Gastroesophageal sphincter (tissue), 3 donors: ENCODE measurements at regions not wholly inside any gene's neighbourhood (a gene's known extent, or its start where the extent isn't known, plus 50 kb on each side); places are given as distances from the start of the nearest gene placed in this dataset.

Experiments
- EP300 ChIP-seq: sonication (generic); formaldehyde crosslinking; IDR thresholded peaks from one replicate; pipeline ENCODE4 v1.6.1; 2017; ENCODE audit warnings: antibody characterized with exemption, mild to moderate bottlenecking
- POLR2A ChIP-seq, 2 donors: fragments of 450-650 bp; IDR thresholded peaks; one replicate each; pipeline ENCODE4 v1.6.1; 2017; ENCODE audit warnings: antibody characterized with exemption in 2 of 2, mild to moderate bottlenecking in 2 of 2, moderate library complexity in 1 of 2
- POLR2AphosphoS5 ChIP-seq: sonication (generic); formaldehyde crosslinking; IDR thresholded peaks from one replicate; pipeline ENCODE4 v1.6.1; 2017; ENCODE audit warnings: antibody characterized with exemption
- TF ChIP-seq, protein P1 (sequence below), 4 experiments: fragments of 200-600 bp in 2 of 4; fragments of 450-650 bp in 2 of 4; sonication (generic) in 1 of 4; IDR thresholded peaks; one replicate each; pipeline ENCODE4 v1.5.1; 2017 to 2019; ENCODE audit warnings: antibody characterized with exemption in 4 of 4, mild to moderate bottlenecking in 2 of 4, moderate library complexity in 2 of 4

DNA sequence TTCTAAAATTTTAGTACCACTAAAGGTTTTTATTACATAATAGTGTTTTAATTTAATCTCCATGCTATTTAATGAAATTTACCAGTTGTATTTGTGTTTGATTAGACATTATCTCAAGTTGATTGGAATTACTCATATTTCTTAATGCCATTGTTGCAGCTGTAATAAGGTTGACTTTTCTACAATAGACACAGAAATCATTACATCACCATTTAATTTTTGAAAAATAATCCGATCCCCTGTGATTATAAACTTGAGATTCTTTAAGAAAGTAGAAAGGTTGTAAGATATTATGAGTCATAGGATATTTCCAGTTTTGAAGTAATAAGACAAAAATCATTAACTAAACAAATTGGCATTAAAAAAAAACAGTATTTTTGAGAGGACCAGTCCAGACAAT is 161.4 kb downstream of the PRL start:
- TF ChIP-seq, protein P1, sequence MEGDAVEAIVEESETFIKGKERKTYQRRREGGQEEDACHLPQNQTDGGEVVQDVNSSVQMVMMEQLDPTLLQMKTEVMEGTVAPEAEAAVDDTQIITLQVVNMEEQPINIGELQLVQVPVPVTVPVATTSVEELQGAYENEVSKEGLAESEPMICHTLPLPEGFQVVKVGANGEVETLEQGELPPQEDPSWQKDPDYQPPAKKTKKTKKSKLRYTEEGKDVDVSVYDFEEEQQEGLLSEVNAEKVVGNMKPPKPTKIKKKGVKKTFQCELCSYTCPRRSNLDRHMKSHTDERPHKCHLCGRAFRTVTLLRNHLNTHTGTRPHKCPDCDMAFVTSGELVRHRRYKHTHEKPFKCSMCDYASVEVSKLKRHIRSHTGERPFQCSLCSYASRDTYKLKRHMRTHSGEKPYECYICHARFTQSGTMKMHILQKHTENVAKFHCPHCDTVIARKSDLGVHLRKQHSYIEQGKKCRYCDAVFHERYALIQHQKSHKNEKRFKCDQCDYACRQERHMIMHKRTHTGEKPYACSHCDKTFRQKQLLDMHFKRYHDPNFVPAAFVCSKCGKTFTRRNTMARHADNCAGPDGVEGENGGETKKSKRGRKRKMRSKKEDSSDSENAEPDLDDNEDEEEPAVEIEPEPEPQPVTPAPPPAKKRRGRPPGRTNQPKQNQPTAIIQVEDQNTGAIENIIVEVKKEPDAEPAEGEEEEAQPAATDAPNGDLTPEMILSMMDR (IDR thresholded peaks at IDR 0.05) = no peak
- TF ChIP-seq POLR2A (IDR thresholded peaks at IDR 0.05) (no peak), POLR2AphosphoS5 (no peak), EP300 (no peak)
